ENCODE measurements at regions not wholly inside any gene's neighbourhood (a gene's known extent, or its start where the extent isn't known, plus 50 kb on each side); places are given as distances from the start of the nearest gene placed in this dataset.

DNA sequence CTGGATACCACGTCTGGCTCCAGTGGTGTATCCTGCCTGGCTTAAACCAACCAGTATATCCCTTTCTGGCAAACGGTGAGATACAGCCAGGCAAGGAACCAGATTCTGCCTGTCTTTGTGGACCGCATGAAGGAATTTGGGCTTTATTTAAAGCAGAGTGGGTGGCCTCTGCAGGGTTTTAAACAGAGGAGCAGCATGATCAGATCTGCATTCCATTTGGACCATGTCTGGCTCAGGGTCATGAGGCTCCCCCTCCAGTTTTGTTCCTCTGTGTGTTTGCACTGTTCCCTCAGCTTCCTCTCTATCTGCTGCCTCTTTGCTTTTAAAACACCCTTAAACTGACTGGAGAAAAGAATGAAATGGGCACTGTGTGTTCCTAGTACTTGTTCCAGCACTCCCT, 195.0 kb downstream of the GIPC2 start:
- no peaks in the 10 kb centered on the region for H3K9me3 ChIP-seq
- peaks cover 4% of the 10 kb centered on the region for H3K4me1 ChIP-seq
- H3K4me3 ChIP-seq, result no peak overlapping the region
- DNase-seq, result no peak
- intact Hi-C loops (cut with DNase I; ENCODE audit: low total_unique reads), result no loop called here
- 35 to 37% methylated on average over 3 of the region's 3 CpGs for WGBS, 2 donors
- no peaks in the 10 kb centered on the region for H3K36me3 ChIP-seq (ENCODE audit: low read depth, missing control alignments)
- H3K27me3 ChIP-seq, result no peaks in the 10 kb centered on the region
- TF ChIP-seq, protein P1, sequence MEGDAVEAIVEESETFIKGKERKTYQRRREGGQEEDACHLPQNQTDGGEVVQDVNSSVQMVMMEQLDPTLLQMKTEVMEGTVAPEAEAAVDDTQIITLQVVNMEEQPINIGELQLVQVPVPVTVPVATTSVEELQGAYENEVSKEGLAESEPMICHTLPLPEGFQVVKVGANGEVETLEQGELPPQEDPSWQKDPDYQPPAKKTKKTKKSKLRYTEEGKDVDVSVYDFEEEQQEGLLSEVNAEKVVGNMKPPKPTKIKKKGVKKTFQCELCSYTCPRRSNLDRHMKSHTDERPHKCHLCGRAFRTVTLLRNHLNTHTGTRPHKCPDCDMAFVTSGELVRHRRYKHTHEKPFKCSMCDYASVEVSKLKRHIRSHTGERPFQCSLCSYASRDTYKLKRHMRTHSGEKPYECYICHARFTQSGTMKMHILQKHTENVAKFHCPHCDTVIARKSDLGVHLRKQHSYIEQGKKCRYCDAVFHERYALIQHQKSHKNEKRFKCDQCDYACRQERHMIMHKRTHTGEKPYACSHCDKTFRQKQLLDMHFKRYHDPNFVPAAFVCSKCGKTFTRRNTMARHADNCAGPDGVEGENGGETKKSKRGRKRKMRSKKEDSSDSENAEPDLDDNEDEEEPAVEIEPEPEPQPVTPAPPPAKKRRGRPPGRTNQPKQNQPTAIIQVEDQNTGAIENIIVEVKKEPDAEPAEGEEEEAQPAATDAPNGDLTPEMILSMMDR (IDR thresholded peaks at IDR 0.05), result no peak
- no peak for TF ChIP-seq POLR2A (IDR thresholded peaks at IDR 0.05)
- no peak overlapping the region for H3K27ac ChIP-seq

DNA sequence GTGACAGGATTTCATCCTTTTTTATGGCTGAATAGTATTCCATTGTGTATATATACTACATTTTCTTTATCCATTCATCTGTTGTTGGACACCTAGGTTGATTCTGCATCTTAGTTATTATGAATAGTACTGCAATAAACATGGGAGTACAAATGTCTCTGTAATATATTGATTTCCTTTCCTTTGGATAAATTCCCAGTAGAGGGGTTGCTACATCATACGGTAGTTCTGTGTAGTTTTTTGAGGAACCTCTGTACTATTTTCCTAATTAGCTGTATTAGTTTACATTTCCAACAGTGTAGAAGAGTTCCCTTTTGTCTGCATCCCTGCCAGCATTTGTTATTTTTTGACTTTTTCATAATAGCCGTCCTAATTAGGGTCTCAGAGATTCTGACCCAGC, 201.3 kb downstream of the GIPC2 start:
- 70 to 88% methylated on average over 2 of the region's 2 CpGs for WGBS, 2 donors
- Histone ChIP-seq H3K4me3 (no peak overlapping the region), H3K27me3 (no peaks in the 10 kb centered on the region), H3K36me3 (ENCODE audit: low read depth, missing control alignments) (no peaks in the 10 kb centered on the region), H3K9me3 (no peaks in the 10 kb centered on the region), H3K27ac (no peak overlapping the region), H3K4me1 (no peaks in the 10 kb centered on the region)
- no peak for DNase-seq
- intact Hi-C loops (cut with DNase I; ENCODE audit: low total_unique reads), result no loop called here
- TF ChIP-seq, protein P1 (IDR thresholded peaks at IDR 0.05), result no peak
- no peak for TF ChIP-seq POLR2A (IDR thresholded peaks at IDR 0.05)

DNA sequence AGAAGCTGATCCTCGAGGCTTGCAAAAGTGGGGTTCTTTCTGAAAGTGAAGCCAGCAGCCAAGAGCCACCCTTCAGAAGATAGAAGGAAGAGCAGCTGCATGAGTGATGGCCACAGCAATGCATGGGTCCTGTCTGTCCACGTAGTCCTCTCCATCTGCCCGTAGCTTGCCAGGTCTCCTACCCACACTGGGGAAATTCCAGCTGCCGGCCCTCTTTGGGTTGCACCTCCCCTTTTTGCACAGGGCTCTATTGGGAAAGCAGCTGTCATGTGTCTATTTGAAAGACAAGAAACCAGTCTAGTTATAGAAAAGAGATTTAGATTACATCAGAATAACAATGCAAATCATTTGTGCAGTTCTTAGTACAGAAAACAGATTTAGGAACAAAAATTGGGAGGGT, 204.4 kb downstream of the GIPC2 start:
- Histone ChIP-seq H3K36me3 (ENCODE audit: low read depth, missing control alignments) (no peaks in the 10 kb centered on the region), H3K4me3 (no peak overlapping the region), H3K27me3 (no peaks in the 10 kb centered on the region), H3K9me3 (no peaks in the 10 kb centered on the region), H3K27ac (no peak overlapping the region), H3K4me1 (no peaks in the 10 kb centered on the region)
- no peak for DNase-seq
- WGBS, 2 donors, result 69 to 70% methylated on average over 4 of the region's 4 CpGs
- intact Hi-C loops (cut with DNase I; ENCODE audit: low total_unique reads), result no loop called here
- no peak for TF ChIP-seq POLR2A (IDR thresholded peaks at IDR 0.05)
- TF ChIP-seq, protein P1 (IDR thresholded peaks at IDR 0.05), result no peak

DNA sequence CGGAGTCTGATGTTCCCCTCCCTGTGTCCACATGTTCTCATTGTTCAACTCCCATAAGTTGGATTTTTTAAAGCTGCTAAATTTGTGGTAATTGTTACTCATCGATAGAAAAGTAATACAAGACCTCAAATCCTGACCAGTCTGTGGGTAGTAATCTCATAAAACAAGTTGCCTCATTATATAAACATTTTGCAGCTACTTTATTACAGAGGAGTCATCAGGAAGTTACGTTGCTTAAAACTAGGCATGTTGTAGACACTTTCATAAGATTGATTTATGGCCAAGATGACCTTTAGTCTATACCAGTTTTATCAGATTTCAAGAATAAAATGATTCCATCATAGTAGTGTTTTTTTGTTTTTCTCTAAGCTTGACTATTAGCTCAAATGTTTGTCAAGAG, 208.8 kb downstream of the GIPC2 start:
- H3K27ac ChIP-seq, result no peak overlapping the region
- no peak for TF ChIP-seq POLR2A (IDR thresholded peaks at IDR 0.05)
- TF ChIP-seq, protein P1 (IDR thresholded peaks at IDR 0.05), result no peak
- no peaks in the 10 kb centered on the region for H3K36me3 ChIP-seq (ENCODE audit: low read depth, missing control alignments)
- H3K9me3 ChIP-seq, result no peaks in the 10 kb centered on the region
- 83 to 86% methylated on average over 3 of the region's 3 CpGs for WGBS, 2 donors
- H3K4me3 ChIP-seq, result no peak overlapping the region
- DNase-seq, result no peak
- H3K27me3 ChIP-seq, result no peaks in the 10 kb centered on the region
- H3K4me1 ChIP-seq, result no peaks in the 10 kb centered on the region
- intact Hi-C loops (cut with DNase I; ENCODE audit: low total_unique reads), result no loop called here

DNA sequence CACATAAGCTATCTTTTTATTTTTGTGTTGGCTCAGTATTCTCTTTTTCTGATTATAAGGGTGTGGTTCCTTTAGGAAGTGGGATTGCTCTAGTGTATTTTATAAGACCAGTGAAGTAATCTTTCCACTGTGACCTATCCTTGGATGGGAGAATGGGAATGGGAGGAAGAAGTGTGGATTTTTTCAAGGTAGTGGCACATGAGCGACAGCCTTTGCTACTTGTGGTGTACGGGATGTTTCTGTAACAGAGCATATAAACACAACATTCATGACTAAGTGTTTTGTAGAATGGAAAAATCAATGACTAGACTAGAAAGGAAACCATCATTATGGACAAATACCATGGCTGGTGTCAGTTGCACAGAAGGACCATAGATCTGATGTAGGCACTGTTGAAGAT, 209.6 kb downstream of the GIPC2 start:
- WGBS, 2 donors, result 69 to 74% methylated on average over 2 of the region's 2 CpGs
- Histone ChIP-seq H3K27ac (no peak overlapping the region), H3K9me3 (no peaks in the 10 kb centered on the region), H3K27me3 (no peaks in the 10 kb centered on the region), H3K4me1 (no peaks in the 10 kb centered on the region), H3K4me3 (no peak overlapping the region), H3K36me3 (ENCODE audit: low read depth, missing control alignments) (no peaks in the 10 kb centered on the region)
- intact Hi-C loops (cut with DNase I; ENCODE audit: low total_unique reads), result no loop called here
- DNase-seq, result no peak
- TF ChIP-seq, protein P1 (IDR thresholded peaks at IDR 0.05), result no peak
- TF ChIP-seq POLR2A (IDR thresholded peaks at IDR 0.05), result no peak

All from testis (tissue), 2 donors.